IPS-18a (cell line): ENCODE measurements at regions not wholly inside any gene's neighbourhood (a gene's known extent, or its start where the extent isn't known, plus 50 kb on each side); places are given as distances from the start of the nearest gene placed in this dataset.

Experiments
- H3K27ac ChIP-seq: one replicate; pipeline ENCODE4 v1.5.1; 2013; ENCODE audit warnings: low read length
- H3K27me3 ChIP-seq: one replicate; pipeline ENCODE4 v1.6.1; 2013; ENCODE audit warnings: mild to moderate bottlenecking, low read length; ENCODE audit not compliant: control insufficient read depth, insufficient read depth
- H3K36me3 ChIP-seq: one replicate; pipeline ENCODE4 v1.6.1; 2013; ENCODE audit warnings: low read depth, low read length; ENCODE audit not compliant: control insufficient read depth
- H3K4me1 ChIP-seq: one replicate; pipeline ENCODE4 v1.6.1; 2013; ENCODE audit warnings: low read depth, low read length; ENCODE audit not compliant: control insufficient read depth
- H3K4me3 ChIP-seq: one replicate; pipeline ENCODE4 v1.5.1; 2013; ENCODE audit warnings: low read length
- H3K9ac ChIP-seq: one replicate; pipeline ENCODE4 v1.6.1; 2013; ENCODE audit warnings: mild to moderate bottlenecking, low read length, moderate library complexity
- H3K9me3 ChIP-seq: one replicate; pipeline ENCODE4 v1.6.1; 2013; ENCODE audit warnings: low read depth, low read length; ENCODE audit not compliant: control insufficient read depth

GRCh38 chr3:192005989-192006388, 545.0 kb downstream of the PYDC2 start:
- H3K36me3 ChIP-seq, result no peaks in the 10 kb centered on the region
- no peak overlapping the region for H3K4me3 ChIP-seq
- H3K27ac ChIP-seq, result no peak overlapping the region

GRCh38 chr3:192009903-192010302, 548.9 kb downstream of the PYDC2 start:
- Histone ChIP-seq H3K27me3 (no peaks in the 10 kb centered on the region), H3K9me3 (no peaks in the 10 kb centered on the region), H3K36me3 (no peaks in the 10 kb centered on the region), H3K4me1 (no peaks in the 10 kb centered on the region), H3K27ac (no peak overlapping the region), H3K9ac (no peak overlapping the region), H3K4me3 (no peak overlapping the region)

More at GRCh38 chr3:192005989-192006388, 545.0 kb downstream of the PYDC2 start:
- Histone ChIP-seq H3K27me3 (no peaks in the 10 kb centered on the region), H3K4me1 (no peaks in the 10 kb centered on the region), H3K9ac (no peak overlapping the region), H3K9me3 (no peaks in the 10 kb centered on the region)

GRCh38 chr3:192010490-192010889, 549.5 kb downstream of the PYDC2 start:
- H3K4me1 ChIP-seq, result no peaks in the 10 kb centered on the region

GRCh38 chr3:192011137-192011536, 550.2 kb downstream of the PYDC2 start:
- H3K4me3 ChIP-seq, result no peak overlapping the region
- H3K27ac ChIP-seq, result no peak overlapping the region
- H3K9ac ChIP-seq, result no peak overlapping the region
- H3K27me3 ChIP-seq, result no peaks in the 10 kb centered on the region
- no peaks in the 10 kb centered on the region for H3K36me3 ChIP-seq
- H3K4me1 ChIP-seq, result no peaks in the 10 kb centered on the region
- no peaks in the 10 kb centered on the region for H3K9me3 ChIP-seq

More at GRCh38 chr3:192010490-192010889, 549.5 kb downstream of the PYDC2 start:
- Histone ChIP-seq H3K9ac (no peak overlapping the region), H3K27me3 (no peaks in the 10 kb centered on the region), H3K27ac (no peak overlapping the region), H3K4me3 (no peak overlapping the region), H3K9me3 (no peaks in the 10 kb centered on the region), H3K36me3 (no peaks in the 10 kb centered on the region)

DNA sequence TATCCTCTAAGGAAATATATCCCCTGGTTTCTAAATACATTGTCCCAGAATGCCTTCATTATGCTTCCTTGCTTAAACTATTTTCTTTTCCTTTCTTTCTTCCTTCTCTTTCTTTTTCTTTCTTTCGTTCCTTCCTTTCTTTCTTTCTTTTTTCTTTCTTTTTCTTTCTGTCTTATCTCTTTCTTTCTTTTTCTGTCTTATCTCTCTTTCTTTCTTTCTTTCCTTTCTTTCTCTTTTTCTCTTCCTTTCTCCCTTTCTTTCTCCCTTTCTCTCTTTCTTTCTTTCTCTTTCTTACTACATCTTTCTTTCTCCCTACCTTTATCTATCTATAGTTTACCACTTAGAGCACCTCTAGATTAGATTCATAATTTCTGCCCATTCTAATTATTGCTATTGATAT, 552.1 kb downstream of the PYDC2 start:
- no peaks in the 10 kb centered on the region for H3K9me3 ChIP-seq
- no peaks in the 10 kb centered on the region for H3K27me3 ChIP-seq
- H3K36me3 ChIP-seq, result no peaks in the 10 kb centered on the region
- no peak overlapping the region for H3K4me3 ChIP-seq
- H3K9ac ChIP-seq, result no peak overlapping the region
- no peak overlapping the region for H3K27ac ChIP-seq
- no peaks in the 10 kb centered on the region for H3K4me1 ChIP-seq

- no peaks in the 10 kb centered on the region for H3K4me1 ChIP-seq
- H3K36me3 ChIP-seq, result no peaks in the 10 kb centered on the region
- no peak overlapping the region for H3K4me3 ChIP-seq
- H3K27ac ChIP-seq, result no peak overlapping the region
- H3K9me3 ChIP-seq, result peaks cover 3% of the 10 kb centered on the region
- H3K9ac ChIP-seq, result no peak overlapping the region
- no peaks in the 10 kb centered on the region for H3K27me3 ChIP-seq
These were observed 561.4 kb downstream of the PYDC2 start for GRCh38 chr3:192022412-192022811.

- Histone ChIP-seq H3K27me3 (no peaks in the 10 kb centered on the region), H3K27ac (no peak overlapping the region), H3K9ac (no peak overlapping the region), H3K4me3 (no peak overlapping the region), H3K36me3 (no peaks in the 10 kb centered on the region), H3K4me1 (no peaks in the 10 kb centered on the region), H3K9me3 (no peaks in the 10 kb centered on the region)
These were observed 563.8 kb downstream of the PYDC2 start for GRCh38 chr3:192024751-192025150.

- no peaks in the 10 kb centered on the region for H3K36me3 ChIP-seq
- no peak overlapping the region for H3K27ac ChIP-seq
- no peaks in the 10 kb centered on the region for H3K9me3 ChIP-seq
- no peaks in the 10 kb centered on the region for H3K27me3 ChIP-seq
- no peaks in the 10 kb centered on the region for H3K4me1 ChIP-seq
- no peak overlapping the region for H3K9ac ChIP-seq
- H3K4me3 ChIP-seq, result no peak overlapping the region
These were observed 565.7 kb downstream of the PYDC2 start for GRCh38 chr3:192026661-192027060.

GRCh38 chr3:192031941-192032340, 571.0 kb downstream of the PYDC2 start:
- H3K36me3 ChIP-seq, result no peaks in the 10 kb centered on the region

GRCh38 chr3:192033246-192033645, 572.3 kb downstream of the PYDC2 start:
- Histone ChIP-seq H3K4me1 (peaks cover 7% of the 10 kb centered on the region), H3K36me3 (no peaks in the 10 kb centered on the region), H3K9ac (no peak overlapping the region), H3K27ac (no peak overlapping the region), H3K4me3 (no peak overlapping the region), H3K9me3 (no peaks in the 10 kb centered on the region), H3K27me3 (no peaks in the 10 kb centered on the region)

More at GRCh38 chr3:192031941-192032340, 571.0 kb downstream of the PYDC2 start:
- Histone ChIP-seq H3K4me3 (no peak overlapping the region), H3K9ac (no peak overlapping the region), H3K27me3 (no peaks in the 10 kb centered on the region), H3K27ac (no peak overlapping the region), H3K9me3 (no peaks in the 10 kb centered on the region), H3K4me1 (no peaks in the 10 kb centered on the region)

DNA sequence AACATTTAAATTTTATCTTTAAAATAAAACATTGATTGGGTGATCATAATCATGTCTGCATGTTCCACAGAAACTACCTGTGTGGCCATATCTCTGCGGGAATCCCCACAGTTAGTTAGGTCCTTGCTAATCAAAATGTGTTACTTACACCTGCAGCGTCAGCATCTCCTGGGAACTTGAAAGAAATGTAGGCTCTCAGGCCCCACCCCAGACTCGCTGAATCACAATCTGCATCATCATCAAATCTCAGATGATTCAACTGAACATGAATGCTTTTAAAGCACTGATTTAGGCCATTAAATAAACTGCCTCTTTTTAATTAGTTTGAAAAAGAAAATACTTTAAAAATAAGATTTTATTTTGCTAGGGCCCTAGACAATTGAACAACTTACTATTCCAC, 577.8 kb downstream of the PYDC2 start:
- no peak overlapping the region for H3K9ac ChIP-seq

GRCh38 chr3:192039593-192039992, 578.6 kb downstream of the PYDC2 start:
- H3K9me3 ChIP-seq, result no peaks in the 10 kb centered on the region
- H3K4me1 ChIP-seq, result peaks cover 16% of the 10 kb centered on the region
- no peaks in the 10 kb centered on the region for H3K27me3 ChIP-seq
- H3K4me3 ChIP-seq, result no peak overlapping the region
- no peak overlapping the region for H3K27ac ChIP-seq
- no peaks in the 10 kb centered on the region for H3K36me3 ChIP-seq
- no peak overlapping the region for H3K9ac ChIP-seq

More for the DNA sequence above, 577.8 kb downstream of the PYDC2 start:
- Histone ChIP-seq H3K4me1 (peaks cover 16% of the 10 kb centered on the region), H3K4me3 (no peak overlapping the region), H3K27me3 (no peaks in the 10 kb centered on the region), H3K9me3 (no peaks in the 10 kb centered on the region), H3K36me3 (no peaks in the 10 kb centered on the region), H3K27ac (no peak overlapping the region)
